Heart right ventricle (tissue), 16 donors: ENCODE measurements at regions not wholly inside any gene's neighbourhood (a gene's known extent, or its start where the extent isn't known, plus 50 kb on each side); places are given as distances from the start of the nearest gene placed in this dataset.

Experiments used
- ATAC-seq, 8 donors: fragments of 200-7000 bp; cut with Tn5 transposase; one replicate each; pipeline ENCODE4 v1.9.1; 2020; ENCODE audit warnings: mild to moderate bottlenecking in 8 of 8, moderate library complexity in 8 of 8, moderate number of reproducible peaks in 1 of 8
- DNase-seq, 2 donors: peaks; one replicate each; pipeline ENCODE4 v3.0.0-alpha.2; 2020
- H3K27ac ChIP-seq, 10 donors: fragments of 200-600 bp; sonication (generic) in 2 of 10; one replicate each; pipeline versions ENCODE4 v1.5.0 to v1.8.0; 2020 to 2022; ENCODE audit warnings: mild to moderate bottlenecking in 3 of 10
- H3K27me3 ChIP-seq, 7 donors: fragments of 200-600 bp; one replicate each; pipeline ENCODE4 v1.8.0; 2021 to 2022; ENCODE audit warnings: mild to moderate bottlenecking in 2 of 7
- H3K36me3 ChIP-seq, 9 donors: fragments of 200-600 bp; sonication (generic) in 1 of 9; one replicate each; pipeline versions ENCODE4 v1.5.0 to v1.8.0; 2020 to 2022; ENCODE audit warnings: mild to moderate bottlenecking in 2 of 9
- H3K4me1 ChIP-seq, 9 donors: fragments of 200-600 bp; sonication (generic) in 1 of 9; one replicate each; pipeline versions ENCODE4 v1.5.0 to v1.8.0; 2020 to 2022; ENCODE audit warnings: mild to moderate bottlenecking in 4 of 9
- H3K4me3 ChIP-seq, 10 donors: fragments of 200-600 bp; sonication (generic) in 2 of 10; one replicate each; pipeline versions ENCODE4 v1.5.0 to v1.8.0; 2020 to 2022; ENCODE audit warnings: mild to moderate bottlenecking in 7 of 10, moderate library complexity in 2 of 10
- H3K9me3 ChIP-seq, 11 donors: fragments of 200-600 bp in 10 of 11; sonication (generic) in 2 of 11; one replicate each; pipeline versions ENCODE4 v1.5.0 to v1.8.0; 2013 to 2022; ENCODE audit warnings: mild to moderate bottlenecking in 2 of 11, control low read depth in 1 of 11, moderate library complexity in 1 of 11
- WGBS, 2 donors: extraction: QIAGEN DNeasy Blood & Tissue Kit; methylation state at CpG; one replicate each; pipeline ENCODE4 v1.1.7; 2013; ENCODE audit warnings: inconsistent platforms in 1 of 2; 5-methylcytosine and 5-hydroxymethylcytosine counted together
- intact Hi-C, 10 donors: fragments of 100-400 bp; cut with DNase I; formaldehyde crosslinking; loops; one replicate each; pipeline versions ENCODE4 v1.11.1 to v1.14.2; 2022
- TF ChIP-seq, protein P1 (sequence below), 9 donors: fragments of 200-600 bp; sonication (generic) in 2 of 9; IDR thresholded peaks; one replicate each; pipeline versions ENCODE4 v1.5.0 to v1.8.0; 2021 to 2022; ENCODE audit warnings: antibody characterized with exemption in 9 of 9, mild to moderate bottlenecking in 5 of 9, moderate library complexity in 1 of 9
- donor health status: Arrhythmogenic right ventricular cardiomyopathy.
- donor health status: ischemic (EF 13 %, LVEDD 7.1; RV severe dilation, severe dysfunction).
- donor health status: healthy with polysubstance abuse.
- donor health status: DM: no; HTN: yes; CAD: no.
- donor health status: DM: no; HTN: no; CAD: no.
- donor health status: ischemic (EF 25% LVEDD 6.9; RV normal size, moderate dysfunction).
- donor health status: ischemic (EF 25% LVEDD 5.7; RV mildly dilated, moderate dysfunction).
- donor health status: healthy.
- donor health status: DM: yes; HTN: yes; CAD: no.
- donor health status: Ischemic cardiomyopathy.
- donor health status: ischemic (EF 35%, LVEDD 5.7; RV mildly dilated, moderate dysfunction).
- donor health status: nonischemic (EF 11% LVEDD 7.7; RV severe dilation, severe dysfunction).
- donor health status: DM: yes; HTN: yes; CAD: no.
- donor health status: PGD.
- donor health status: ischemic (EF 29% LVEDD 5.4; RV normal size, mild dysfunction).
- donor health status: nonischemic (EF 23%, LVEDD 6.1; RV moderate dilation, normal function).

DNA sequence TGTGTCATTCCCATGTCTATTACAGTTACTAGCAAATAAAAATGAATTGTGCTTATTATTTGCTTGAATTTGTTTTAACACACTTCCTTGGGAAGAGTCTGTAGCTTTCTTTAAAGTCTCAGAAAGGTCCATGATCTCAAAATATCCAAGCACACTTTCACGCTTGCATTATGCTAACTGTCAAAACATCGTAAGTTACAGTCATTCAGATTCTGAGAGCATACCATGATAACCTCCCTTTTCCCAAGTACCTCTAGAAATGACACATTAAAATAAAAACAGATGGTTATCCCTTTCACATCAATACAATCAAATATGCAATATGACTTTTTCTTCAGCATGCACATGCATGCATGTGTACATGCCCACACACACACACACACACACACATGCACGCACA lies 1044.4 kb upstream of the MAP3K7 start:
- DNase-seq: no peak
- 86 to 89% methylated on average over 3 of the region's 3 CpGs for WGBS, 2 donors

DNA sequence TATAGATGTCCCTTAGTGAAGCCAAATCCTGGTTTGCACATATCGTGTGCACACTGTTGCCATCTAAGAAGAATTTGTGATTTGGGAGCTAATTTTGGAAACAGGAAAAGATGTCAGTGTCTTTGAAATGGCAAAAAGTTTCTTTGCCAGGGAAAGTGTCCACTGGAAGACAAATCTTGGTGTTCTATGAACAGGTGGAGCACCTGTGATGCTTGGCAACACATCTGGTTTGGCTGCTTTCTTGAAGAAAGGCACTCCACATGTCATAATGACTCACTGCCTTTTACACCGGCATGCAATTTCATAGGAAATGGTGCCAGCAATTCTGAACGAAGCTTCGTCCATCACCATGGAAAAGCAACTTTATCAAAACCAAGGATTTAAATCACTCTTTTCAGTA lies 1040.0 kb upstream of the MAP3K7 start:
- WGBS, 2 donors: 72 to 74% methylated on average over 4 of the region's 4 CpGs
- intact Hi-C loops: no loop called here
- Histone ChIP-seq H3K36me3 (no peaks in the 10 kb centered on the region), H3K4me3 (no peak overlapping the region), H3K27ac (no peak overlapping the region), H3K27me3 (peaks cover 0 to 4% (median 0%) of the 10 kb centered on the region in 7 donors), H3K4me1 (no peaks in the 10 kb centered on the region), H3K9me3 (no peaks in the 10 kb centered on the region)
- DNase-seq (no peak), ATAC-seq (no peak)
- TF ChIP-seq, protein P1, sequence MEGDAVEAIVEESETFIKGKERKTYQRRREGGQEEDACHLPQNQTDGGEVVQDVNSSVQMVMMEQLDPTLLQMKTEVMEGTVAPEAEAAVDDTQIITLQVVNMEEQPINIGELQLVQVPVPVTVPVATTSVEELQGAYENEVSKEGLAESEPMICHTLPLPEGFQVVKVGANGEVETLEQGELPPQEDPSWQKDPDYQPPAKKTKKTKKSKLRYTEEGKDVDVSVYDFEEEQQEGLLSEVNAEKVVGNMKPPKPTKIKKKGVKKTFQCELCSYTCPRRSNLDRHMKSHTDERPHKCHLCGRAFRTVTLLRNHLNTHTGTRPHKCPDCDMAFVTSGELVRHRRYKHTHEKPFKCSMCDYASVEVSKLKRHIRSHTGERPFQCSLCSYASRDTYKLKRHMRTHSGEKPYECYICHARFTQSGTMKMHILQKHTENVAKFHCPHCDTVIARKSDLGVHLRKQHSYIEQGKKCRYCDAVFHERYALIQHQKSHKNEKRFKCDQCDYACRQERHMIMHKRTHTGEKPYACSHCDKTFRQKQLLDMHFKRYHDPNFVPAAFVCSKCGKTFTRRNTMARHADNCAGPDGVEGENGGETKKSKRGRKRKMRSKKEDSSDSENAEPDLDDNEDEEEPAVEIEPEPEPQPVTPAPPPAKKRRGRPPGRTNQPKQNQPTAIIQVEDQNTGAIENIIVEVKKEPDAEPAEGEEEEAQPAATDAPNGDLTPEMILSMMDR (IDR thresholded peaks at IDR 0.05): no peak

More for the DNA sequence above, 1044.4 kb upstream of the MAP3K7 start:
- Histone ChIP-seq H3K36me3 (no peaks in the 10 kb centered on the region), H3K27ac (no peak overlapping the region), H3K4me3 (no peak overlapping the region), H3K4me1 (no peaks in the 10 kb centered on the region), H3K9me3 (no peaks in the 10 kb centered on the region), H3K27me3 (peaks cover 0 to 4% (median 0%) of the 10 kb centered on the region in 7 donors)
- TF ChIP-seq, protein P1 (IDR thresholded peaks at IDR 0.05): no peak
- intact Hi-C loops: no loop called here
- no peak for ATAC-seq

DNA sequence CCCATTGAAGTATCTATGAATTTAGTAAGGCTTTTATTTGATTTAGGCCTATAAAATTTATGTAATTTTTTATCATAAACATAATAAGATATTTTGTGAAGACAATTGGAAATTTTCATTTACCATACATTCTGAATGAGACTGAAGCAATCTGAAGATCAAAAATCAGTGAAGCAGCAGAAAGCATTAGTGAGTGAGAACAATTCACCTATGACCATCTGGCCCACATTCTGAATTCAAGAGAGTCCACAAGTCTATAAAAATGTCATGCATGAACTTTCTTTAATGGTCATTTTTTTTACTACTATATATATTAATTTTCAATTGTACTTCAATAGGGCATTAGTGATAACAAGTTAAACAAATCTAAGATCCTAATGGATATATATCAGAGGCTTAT lies 1026.6 kb upstream of the MAP3K7 start:
- ATAC-seq (no peak), DNase-seq (no peak)
- Histone ChIP-seq H3K27ac (no peak overlapping the region), H3K36me3 (no peaks in the 10 kb centered on the region), H3K27me3 (no peaks in the 10 kb centered on the region), H3K9me3 (no peaks in the 10 kb centered on the region), H3K4me1 (no peaks in the 10 kb centered on the region), H3K4me3 (no peak overlapping the region)
- TF ChIP-seq, protein P1 (IDR thresholded peaks at IDR 0.05): no peak
- intact Hi-C loops: no loop called here

DNA sequence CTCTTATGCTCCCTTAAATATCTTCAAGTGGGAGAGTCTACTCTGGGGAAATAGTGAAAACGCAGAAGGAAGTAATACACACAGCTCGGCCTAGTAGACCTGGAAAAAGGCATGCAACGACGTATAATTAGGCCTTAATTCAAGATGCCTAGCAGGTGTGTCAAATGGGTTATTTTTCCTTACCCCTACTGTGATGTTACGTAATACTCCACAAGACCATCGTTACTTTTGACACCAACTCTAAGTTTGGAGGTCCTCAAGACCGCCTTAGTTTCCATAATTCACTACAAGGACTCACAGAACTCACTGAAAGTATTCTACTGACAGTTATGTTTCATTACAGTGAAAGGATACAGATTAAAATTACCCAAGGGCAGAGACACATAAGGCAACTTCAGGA lies 1024.3 kb upstream of the MAP3K7 start:
- no peaks in the 10 kb centered on the region for H3K36me3 ChIP-seq
- H3K4me1 ChIP-seq: no peaks in the 10 kb centered on the region
- no peak overlapping the region for H3K4me3 ChIP-seq
- DNase-seq (no peak), ATAC-seq (no peak)
- 91% methylated on average over 7 of the region's 7 CpGs for WGBS, 2 donors
- H3K9me3 ChIP-seq: no peaks in the 10 kb centered on the region
- intact Hi-C loops: no loop called here
- no peaks in the 10 kb centered on the region for H3K27me3 ChIP-seq
- TF ChIP-seq, protein P1 (IDR thresholded peaks at IDR 0.05): no peak
- no peak overlapping the region for H3K27ac ChIP-seq

DNA sequence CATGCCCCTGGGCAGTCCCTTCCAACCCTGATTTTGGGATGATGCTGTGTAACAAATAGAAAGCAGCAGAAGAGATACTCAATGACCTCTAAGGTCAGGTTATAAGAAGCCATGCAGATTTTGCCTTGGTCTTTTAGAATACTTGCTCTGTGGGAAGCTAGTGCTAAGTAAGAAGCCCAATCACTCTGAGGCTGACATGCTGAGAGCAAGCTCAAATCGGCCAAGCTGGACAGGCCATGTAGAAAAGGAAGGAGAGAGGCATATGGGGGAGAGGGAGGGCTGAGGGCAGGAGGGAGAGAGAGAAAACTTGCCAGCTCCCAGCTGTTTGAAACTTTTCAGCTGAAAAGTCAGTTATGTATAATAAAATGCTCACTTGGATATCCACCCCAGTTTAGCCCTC lies 1021.6 kb upstream of the MAP3K7 start:
- TF ChIP-seq, protein P1 (IDR thresholded peaks at IDR 0.05): no peak

More for the DNA sequence above, 1021.6 kb upstream of the MAP3K7 start:
- DNase-seq: no peak
- Histone ChIP-seq H3K4me1 (no peaks in the 10 kb centered on the region), H3K36me3 (no peaks in the 10 kb centered on the region), H3K27ac (no peak overlapping the region), H3K9me3 (no peaks in the 10 kb centered on the region), H3K4me3 (no peak overlapping the region), H3K27me3 (no peaks in the 10 kb centered on the region)
- no peak for ATAC-seq
- intact Hi-C loops: no loop called here
- WGBS, 2 donors: 37 to 70% methylated on average over 1 of the region's 1 CpG
